GM21825 (cell line): ENCODE measurements at regions not wholly inside any gene's neighbourhood (a gene's known extent, or its start where the extent isn't known, plus 50 kb on each side); places are given as distances from the start of the nearest gene placed in this dataset.

Experiments
- ATAC-seq: cut with Tn5 transposase; IDR thresholded peaks from one replicate; pipeline ENCODE4 v1.9.1; 2021; ENCODE audit warnings: mild to moderate bottlenecking, moderate library complexity; ENCODE audit not compliant: unreplicated experiment

GRCh38 chr11:123378096-123378495 is 52.0 kb upstream of the GRAMD1B start:
- no peak for ATAC-seq

GRCh38 chr11:123377355-123377754 is 52.7 kb upstream of the GRAMD1B start:
- no peak for ATAC-seq

GRCh38 chr11:123375832-123376231 is 54.2 kb upstream of the GRAMD1B start:
- no peak for ATAC-seq

GRCh38 chr11:123374622-123374968 is 55.5 kb upstream of the GRAMD1B start:
- ATAC-seq, result no peak

- ATAC-seq, result no peak
Observed at GRCh38 chr11:123373754-123374621, 56.1 kb upstream of the GRAMD1B start.

- no peak for ATAC-seq
Observed at GRCh38 chr11:123371506-123372297, 58.4 kb upstream of the GRAMD1B start.

GRCh38 chr11:123366924-123367323 is 63.1 kb upstream of the GRAMD1B start:
- ATAC-seq, result no peak

GRCh38 chr11:123365955-123366354 is 64.1 kb upstream of the GRAMD1B start:
- ATAC-seq, result no peak

GRCh38 chr11:123364080-123364479 is 66.0 kb upstream of the GRAMD1B start:
- no peak for ATAC-seq

GRCh38 chr11:123363556-123363955 is 66.5 kb upstream of the GRAMD1B start:
- ATAC-seq, result no peak

GRCh38 chr11:123362941-123363340 is 67.1 kb upstream of the GRAMD1B start:
- no peak for ATAC-seq

- no peak for ATAC-seq
Observed at GRCh38 chr11:123362186-123362585, 67.9 kb upstream of the GRAMD1B start.

GRCh38 chr11:123361110-123361509 is 69.0 kb upstream of the GRAMD1B start:
- ATAC-seq, result no peak

GRCh38 chr11:123360267-123360936 is 69.7 kb upstream of the GRAMD1B start:
- ATAC-seq, result no peak

GRCh38 chr11:123357990-123358827 is 71.9 kb upstream of the GRAMD1B start:
- ATAC-seq, result no peak

GRCh38 chr11:123357353-123357989 is 72.6 kb upstream of the GRAMD1B start:
- no peak for ATAC-seq

- ATAC-seq, result no peak
Observed at GRCh38 chr11:123356539-123356938, 73.5 kb upstream of the GRAMD1B start.

GRCh38 chr11:123354371-123354975 is 75.6 kb upstream of the GRAMD1B start:
- no peak for ATAC-seq

GRCh38 chr11:123351375-123351774 is 78.7 kb upstream of the GRAMD1B start:
- no peak for ATAC-seq

- ATAC-seq, result no peak
Observed at GRCh38 chr11:123349382-123349781, 80.7 kb upstream of the GRAMD1B start.
